ENCODE measurements at regions not wholly inside any gene's neighbourhood (a gene's known extent, or its start where the extent isn't known, plus 50 kb on each side); places are given as distances from the start of the nearest gene placed in this dataset.

DNA sequence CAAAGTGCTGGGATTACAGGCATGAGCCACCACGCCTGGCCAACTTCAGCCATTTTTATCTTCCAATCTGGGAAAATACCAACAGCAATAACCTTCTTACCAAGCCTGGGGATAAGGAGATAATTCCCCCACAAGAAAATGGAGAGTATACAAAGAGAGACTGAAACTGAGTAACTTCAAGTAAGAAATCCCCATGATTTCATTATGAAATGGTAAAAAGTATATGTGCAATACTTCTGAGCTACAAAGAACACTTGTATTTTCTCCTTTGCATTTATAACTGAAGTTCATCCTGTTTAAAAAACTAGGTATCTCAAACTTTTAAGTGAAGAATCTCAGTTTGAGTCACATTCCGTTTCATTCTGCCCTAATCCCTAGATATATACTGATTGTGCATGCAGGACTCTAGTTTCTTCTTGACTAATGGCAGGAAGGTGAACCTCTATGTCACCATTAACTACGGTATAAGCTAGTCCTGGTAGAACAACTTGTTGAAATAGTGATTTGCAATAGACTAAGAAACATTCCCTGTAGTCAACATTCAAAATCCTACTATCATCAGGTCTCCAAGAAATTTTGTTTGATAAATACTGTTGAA lies 2071.4 kb downstream of the MAT2B start:
- Histone ChIP-seq H3K36me3 (ENCODE audit: insufficient read depth, low read length) (no peaks in the 10 kb centered on the region), H3K4me2 (ENCODE audit: low read length) (no peak overlapping the region), H2AFZ (ENCODE audit: low read depth, low read length) (no peak overlapping the region), H3K79me2 (replicated peaks; ENCODE audit: insufficient read depth, low read length) (no peaks in the 10 kb centered on the region), H3F3A (ENCODE audit: insufficient read depth, low read length, poor library complexity, severe bottlenecking) (no peaks in the 10 kb centered on the region), H3K9ac (ENCODE audit: low read length) (no peak overlapping the region), H3K9me3 (ENCODE audit: low read length) (no peaks in the 10 kb centered on the region), H3K27ac (ENCODE audit: low read length) (no peak overlapping the region), H3K27me3 (ENCODE audit: insufficient read depth, low read depth, low read length) (no peaks in the 10 kb centered on the region), H3K9me2 (ENCODE audit: insufficient read depth, low read length) (no peaks in the 10 kb centered on the region), H4K20me1 (ENCODE audit: insufficient read depth) (no peaks in the 10 kb centered on the region), H3K4me3 (ENCODE audit: low read length) (no peak overlapping the region)
- TF ChIP-seq SMC3 (conservative IDR thresholded peaks at IDR 0.05; ENCODE audit: poor library complexity), result no peak
- TF ChIP-seq, protein P1, sequence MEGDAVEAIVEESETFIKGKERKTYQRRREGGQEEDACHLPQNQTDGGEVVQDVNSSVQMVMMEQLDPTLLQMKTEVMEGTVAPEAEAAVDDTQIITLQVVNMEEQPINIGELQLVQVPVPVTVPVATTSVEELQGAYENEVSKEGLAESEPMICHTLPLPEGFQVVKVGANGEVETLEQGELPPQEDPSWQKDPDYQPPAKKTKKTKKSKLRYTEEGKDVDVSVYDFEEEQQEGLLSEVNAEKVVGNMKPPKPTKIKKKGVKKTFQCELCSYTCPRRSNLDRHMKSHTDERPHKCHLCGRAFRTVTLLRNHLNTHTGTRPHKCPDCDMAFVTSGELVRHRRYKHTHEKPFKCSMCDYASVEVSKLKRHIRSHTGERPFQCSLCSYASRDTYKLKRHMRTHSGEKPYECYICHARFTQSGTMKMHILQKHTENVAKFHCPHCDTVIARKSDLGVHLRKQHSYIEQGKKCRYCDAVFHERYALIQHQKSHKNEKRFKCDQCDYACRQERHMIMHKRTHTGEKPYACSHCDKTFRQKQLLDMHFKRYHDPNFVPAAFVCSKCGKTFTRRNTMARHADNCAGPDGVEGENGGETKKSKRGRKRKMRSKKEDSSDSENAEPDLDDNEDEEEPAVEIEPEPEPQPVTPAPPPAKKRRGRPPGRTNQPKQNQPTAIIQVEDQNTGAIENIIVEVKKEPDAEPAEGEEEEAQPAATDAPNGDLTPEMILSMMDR (IDR thresholded peaks at IDR 0.05; ENCODE audit: poor library complexity, severe bottlenecking), result no peak
- TF ChIP-seq TAF1 (IDR thresholded peaks at IDR 0.05; ENCODE audit: low read depth), result no peak
- no peak for TF ChIP-seq REST (IDR thresholded peaks at IDR 0.05; ENCODE audit: borderline replicate concordance)
- TF ChIP-seq EZH2 (IDR thresholded peaks at IDR 0.05; ENCODE audit: borderline replicate concordance, insufficient read depth, low read length, poor library complexity, severe bottlenecking), result no peak
- TF ChIP-seq MXI1 (conservative IDR thresholded peaks at IDR 0.05; ENCODE audit: poor library complexity, severe bottlenecking), result no peak
- no peak for TF ChIP-seq EP300 (conservative IDR thresholded peaks at IDR 0.05; ENCODE audit: poor library complexity, severe bottlenecking)
- TF ChIP-seq POLR2AphosphoS5 (IDR thresholded peaks at IDR 0.05), result no peak

GRCh38 chr5:165579911-165580310 lies 2074.5 kb downstream of the MAT2B start:
- Histone ChIP-seq H3K4me3 (ENCODE audit: low read length) (no peak overlapping the region), H3K9ac (ENCODE audit: low read length) (no peak overlapping the region), H3K27ac (ENCODE audit: low read length) (no peak overlapping the region), H3K36me3 (ENCODE audit: insufficient read depth, low read length) (no peaks in the 10 kb centered on the region), H4K20me1 (ENCODE audit: insufficient read depth) (no peaks in the 10 kb centered on the region), H3K9me2 (ENCODE audit: insufficient read depth, low read length) (no peaks in the 10 kb centered on the region), H3K79me2 (replicated peaks; ENCODE audit: insufficient read depth, low read length) (no peaks in the 10 kb centered on the region), H3F3A (ENCODE audit: insufficient read depth, low read length, poor library complexity, severe bottlenecking) (no peaks in the 10 kb centered on the region), H3K4me2 (ENCODE audit: low read length) (no peak overlapping the region), H3K27me3 (ENCODE audit: insufficient read depth, low read depth, low read length) (no peaks in the 10 kb centered on the region), H3K9me3 (ENCODE audit: low read length) (no peaks in the 10 kb centered on the region), H2AFZ (ENCODE audit: low read depth, low read length) (no peak overlapping the region)
- TF ChIP-seq EZH2 (IDR thresholded peaks at IDR 0.05; ENCODE audit: borderline replicate concordance, insufficient read depth, low read length, poor library complexity, severe bottlenecking), result no peak
- no peak for TF ChIP-seq RAD21 (conservative IDR thresholded peaks at IDR 0.05)
- no peak for TF ChIP-seq TAF1 (IDR thresholded peaks at IDR 0.05; ENCODE audit: low read depth)
- no peak for TF ChIP-seq EP300 (conservative IDR thresholded peaks at IDR 0.05; ENCODE audit: poor library complexity, severe bottlenecking)
- TF ChIP-seq REST (IDR thresholded peaks at IDR 0.05; ENCODE audit: borderline replicate concordance), result no peak
- TF ChIP-seq, protein P1 (IDR thresholded peaks at IDR 0.05; ENCODE audit: poor library complexity, severe bottlenecking), result no peak
- TF ChIP-seq SMC3 (conservative IDR thresholded peaks at IDR 0.05; ENCODE audit: poor library complexity), result no peak
- no peak for TF ChIP-seq MXI1 (conservative IDR thresholded peaks at IDR 0.05; ENCODE audit: poor library complexity, severe bottlenecking)
- TF ChIP-seq POLR2AphosphoS5 (IDR thresholded peaks at IDR 0.05), result no peak
